ENCODE measurements at regions not wholly inside any gene's neighbourhood (a gene's known extent, or its start where the extent isn't known, plus 50 kb on each side); places are given as distances from the start of the nearest gene placed in this dataset.

DNA sequence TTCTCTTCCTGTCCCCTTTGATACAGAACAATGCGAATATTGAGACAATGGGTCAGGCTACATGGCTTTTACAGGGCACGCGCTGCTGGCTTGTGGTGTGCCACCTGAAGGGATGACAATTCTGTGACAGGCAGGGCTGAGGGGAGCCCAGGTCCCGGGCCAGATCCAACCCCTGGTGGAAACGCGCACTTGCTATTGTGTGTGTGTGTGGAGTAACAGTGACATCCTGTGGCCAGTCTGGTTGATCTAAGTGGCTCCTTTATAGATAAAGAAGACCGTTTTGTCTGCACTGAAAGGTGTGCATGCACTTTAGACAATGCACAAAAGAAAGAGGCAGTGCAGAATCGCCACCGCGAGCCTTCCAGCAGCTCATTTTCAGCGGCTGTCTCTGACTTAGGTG is 273.6 kb downstream of the HRH4 start:
- no peak for DNase-seq (ENCODE audit: low spot score)

DNA sequence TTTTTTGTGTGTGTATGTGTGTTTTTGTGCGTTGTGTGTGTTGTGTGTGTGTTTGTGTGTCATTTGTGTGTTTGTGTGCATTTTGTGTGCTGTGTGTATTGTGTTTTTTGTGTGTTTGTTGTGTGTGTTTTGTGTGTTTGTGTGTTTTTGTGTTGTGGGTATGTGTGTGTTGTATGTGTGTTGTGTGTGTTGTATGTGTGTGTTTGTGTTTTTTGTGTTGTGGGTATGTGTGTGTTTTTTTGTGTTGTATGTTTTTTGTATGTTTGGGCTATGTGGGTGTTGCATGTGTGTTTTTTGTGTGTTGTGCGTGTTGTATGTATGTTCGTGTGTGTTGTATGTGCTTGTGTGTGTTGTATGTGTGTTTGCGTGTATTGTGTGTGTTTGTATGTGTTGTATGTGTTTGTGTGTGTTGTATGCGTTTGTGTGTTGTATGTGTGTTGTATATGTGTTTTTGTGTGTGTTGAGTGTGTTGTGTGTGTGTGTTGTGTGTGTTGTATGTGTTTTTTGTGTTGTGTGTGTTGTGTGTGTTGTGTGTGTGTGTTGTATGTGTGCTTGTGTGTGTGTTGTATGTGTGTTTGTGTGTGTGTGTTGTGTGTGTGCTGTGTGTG is 275.3 kb downstream of the HRH4 start:
- no peak for DNase-seq (ENCODE audit: low spot score)

DNA sequence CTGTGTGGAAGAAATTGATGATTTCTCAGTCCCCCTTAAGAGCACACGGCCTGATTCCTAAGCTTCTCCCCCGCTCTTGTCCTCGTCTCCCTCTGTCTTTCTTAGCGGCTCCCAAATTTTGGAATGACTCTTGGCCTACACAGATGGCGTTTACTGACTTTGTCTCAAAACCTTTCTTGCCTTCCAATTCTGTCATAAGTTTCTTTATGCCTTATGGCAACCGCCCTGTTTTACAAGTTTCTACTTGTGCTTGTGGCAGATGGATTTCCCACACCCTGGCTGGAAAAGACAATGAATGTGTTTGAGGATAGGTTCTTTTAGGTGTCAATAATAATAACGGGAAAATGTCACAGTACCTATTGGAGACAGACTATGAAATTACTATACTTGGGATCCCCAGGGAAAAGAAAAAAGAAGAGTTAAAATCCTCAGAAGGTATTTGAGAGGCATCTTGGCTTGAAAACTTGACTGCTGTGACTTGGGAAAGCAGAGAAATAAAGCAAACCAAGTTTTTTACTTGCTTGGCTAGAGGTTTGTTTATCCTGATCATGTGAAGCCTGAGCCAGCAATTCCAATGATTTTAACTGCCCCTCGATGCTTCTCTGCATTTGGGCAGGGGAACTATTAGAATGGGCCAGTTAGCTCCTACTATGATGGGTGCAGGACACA is 276.4 kb downstream of the HRH4 start:
- DNase-seq (ENCODE audit: low spot score), result no peak

DNA sequence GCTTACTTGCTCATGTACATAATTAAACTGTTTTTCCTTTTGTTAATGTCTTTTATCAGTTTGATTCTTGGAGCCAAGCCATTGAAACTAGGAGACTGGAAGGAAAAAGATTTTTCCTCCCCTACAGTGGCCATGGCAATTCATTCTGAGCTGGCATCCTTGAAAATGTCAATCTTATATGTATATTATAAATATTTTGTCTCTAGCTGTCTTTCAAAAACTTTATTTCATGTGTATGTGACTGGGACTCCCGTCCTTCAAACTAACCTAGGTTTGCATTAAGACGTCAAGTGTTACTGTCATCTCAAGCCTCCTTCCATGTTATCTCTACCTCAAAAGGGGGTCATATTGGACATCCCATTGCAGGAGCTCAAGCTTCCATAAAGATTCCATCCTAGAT is 280.4 kb downstream of the HRH4 start:
- DNase-seq (ENCODE audit: low spot score), result no peak

DNA sequence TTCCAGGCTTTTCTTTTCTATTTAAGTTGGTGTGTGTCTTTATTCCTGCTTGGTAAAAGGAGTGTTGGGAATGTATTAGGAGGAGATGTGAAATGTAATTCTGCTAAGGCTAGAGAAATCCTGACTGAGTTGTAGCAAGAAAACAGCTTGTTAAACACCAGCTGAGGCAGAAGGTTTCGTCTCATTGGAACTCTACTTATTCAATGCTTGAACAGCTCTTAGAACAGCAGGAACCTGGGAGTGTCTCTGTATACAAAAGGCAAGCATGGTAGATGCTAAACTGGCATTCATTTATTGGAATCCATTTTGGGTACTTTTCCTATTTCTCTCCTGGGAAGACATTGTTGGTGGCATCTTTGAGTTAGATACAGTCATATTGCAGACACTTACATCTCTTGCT is 280.9 kb downstream of the HRH4 start:
- DNase-seq (ENCODE audit: low spot score), result no peak

DNA sequence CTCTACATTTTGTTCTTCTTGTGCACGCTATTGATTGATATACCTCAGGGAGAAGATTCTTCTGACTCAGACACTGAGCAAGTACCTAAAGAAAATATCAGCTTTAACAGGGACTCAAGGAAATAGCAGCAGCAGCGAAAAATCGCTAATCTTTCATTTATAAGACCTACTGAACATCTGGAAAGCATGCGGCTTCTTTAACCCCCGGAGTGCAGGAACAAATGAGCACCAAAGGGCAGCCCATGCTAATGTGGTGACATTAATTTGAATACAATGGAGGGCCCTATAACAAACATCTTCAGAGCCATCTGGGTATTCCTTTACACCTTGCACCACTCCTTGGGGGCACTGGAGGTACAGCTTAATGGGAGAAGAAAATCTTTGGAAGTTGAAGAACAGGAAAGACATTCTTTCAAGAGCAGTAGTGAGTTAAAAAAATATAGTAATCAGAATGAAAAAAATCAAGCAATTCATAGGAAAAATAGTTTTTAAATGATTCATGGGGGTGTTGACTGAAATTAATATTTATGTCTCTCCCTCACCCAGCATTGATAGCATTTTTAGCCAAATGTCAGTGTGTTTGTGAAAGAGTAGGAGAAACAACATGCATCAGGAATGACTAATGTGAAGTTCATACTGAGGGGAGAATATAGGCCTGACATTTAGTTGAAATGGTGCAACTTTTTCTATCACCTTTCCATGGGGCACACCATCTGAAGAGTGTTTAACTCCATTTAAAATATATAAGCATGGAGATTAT is 281.7 kb downstream of the HRH4 start:
- no peak for DNase-seq (ENCODE audit: low spot score)

DNA sequence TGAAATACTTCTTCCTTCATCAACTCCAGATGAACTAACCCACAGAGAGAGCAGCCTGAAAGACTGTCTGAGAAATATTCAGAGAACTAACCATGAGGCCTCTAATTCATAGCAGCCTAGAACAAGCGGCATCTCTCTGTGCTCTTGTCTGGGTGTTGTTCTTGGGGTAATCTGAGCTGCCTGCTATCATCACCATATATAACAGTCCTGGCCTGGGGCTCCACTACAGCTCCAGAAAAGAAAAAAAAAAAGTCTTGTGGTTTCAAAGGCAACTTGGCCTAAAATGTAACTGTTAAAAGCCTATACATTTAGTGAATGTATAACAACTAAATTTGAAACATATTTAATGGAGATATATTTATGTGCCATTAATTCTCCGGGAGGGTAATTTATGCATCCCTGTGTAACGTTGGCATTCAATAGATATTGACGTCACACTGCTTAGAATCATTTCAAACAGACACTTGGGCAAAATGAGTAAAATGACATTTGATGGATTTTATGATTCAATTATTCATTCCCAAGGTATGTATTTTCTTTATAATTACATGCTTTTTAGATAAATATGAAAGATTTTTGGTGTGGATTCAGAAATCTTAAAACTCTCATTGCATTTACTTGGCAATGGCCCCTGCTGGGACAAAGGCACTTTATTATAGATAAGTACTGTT is 294.3 kb downstream of the HRH4 start:
- DNase-seq (ENCODE audit: low spot score), result no peak

DNA sequence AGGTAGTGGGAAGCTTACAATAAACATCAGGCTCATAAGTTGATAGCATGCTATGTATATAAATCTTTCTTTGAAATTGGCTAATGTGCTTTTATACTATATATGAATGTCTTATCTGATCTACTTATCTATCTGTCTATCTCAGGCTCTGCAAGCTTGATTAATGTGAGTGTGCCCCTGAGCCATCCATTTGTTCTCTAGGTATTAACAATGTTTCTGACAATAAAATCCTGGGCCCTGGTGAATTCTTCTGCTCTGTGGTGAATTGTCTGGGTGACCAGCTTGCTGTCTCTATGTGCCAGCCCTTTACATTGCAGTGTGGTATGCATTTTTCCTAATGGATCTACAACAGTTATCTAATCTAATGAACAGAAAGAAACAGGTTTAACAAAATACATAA is 295.9 kb downstream of the HRH4 start:
- DNase-seq (ENCODE audit: low spot score), result no peak

DNA sequence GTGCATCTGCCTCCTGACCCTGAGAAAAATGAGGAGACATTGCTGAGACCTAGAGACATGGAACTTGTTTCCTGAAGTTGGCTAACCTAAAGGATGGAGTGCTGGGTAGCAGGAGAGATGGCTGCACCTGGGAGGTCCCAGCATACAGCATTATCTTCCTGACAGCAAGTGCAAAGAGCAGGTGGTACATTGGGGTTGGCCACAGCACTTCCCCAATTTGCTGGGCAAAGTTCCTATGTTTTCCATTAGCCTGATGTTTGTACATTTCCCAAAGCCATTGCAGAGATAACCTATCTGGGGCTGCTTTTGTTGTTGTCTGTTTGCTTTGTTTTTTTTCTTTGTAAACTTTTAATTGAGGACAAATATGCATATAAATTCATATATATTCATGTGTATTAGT is 296.7 kb downstream of the HRH4 start:
- DNase-seq (ENCODE audit: low spot score), result no peak

DNA sequence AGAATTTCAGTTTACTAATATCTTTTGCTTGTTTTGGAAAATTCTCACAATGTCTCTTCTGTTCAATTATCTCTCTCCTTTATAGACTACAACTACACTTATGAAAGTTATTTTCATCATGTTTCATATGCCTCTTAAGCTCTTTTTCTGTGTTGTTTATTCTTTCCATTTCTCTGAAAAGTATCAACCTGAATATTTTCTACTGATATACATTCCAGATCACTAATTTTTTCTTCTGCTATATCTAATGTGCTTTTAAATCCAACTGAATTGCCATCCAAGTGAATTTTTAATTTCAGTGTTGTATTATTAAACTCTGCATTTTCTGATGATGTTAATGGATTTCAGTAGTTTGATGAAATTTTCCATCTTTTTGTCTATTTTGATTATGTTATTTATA is 301.3 kb downstream of the HRH4 start:
- DNase-seq (ENCODE audit: low spot score), result no peak

DNA sequence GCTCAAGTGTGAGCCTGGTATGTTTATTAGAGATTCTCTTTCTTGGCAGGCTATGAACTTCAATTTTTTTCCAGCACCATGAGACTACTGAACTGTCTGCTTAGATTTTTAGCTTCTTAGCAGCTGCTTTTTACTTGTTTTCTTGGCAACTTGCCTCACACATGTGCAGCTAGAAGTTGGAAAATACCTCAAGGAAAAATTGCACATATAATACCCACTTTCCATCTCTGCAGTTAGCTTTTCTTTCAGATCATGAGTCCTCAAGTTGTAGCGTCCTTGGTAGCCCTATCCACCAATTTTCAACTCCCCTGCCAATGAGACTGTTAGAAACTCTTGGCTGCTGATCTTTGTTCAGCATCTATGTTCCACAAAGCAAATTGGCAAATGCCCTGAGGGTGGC is 302.1 kb downstream of the HRH4 start:
- no peak for DNase-seq (ENCODE audit: low spot score)

DNA sequence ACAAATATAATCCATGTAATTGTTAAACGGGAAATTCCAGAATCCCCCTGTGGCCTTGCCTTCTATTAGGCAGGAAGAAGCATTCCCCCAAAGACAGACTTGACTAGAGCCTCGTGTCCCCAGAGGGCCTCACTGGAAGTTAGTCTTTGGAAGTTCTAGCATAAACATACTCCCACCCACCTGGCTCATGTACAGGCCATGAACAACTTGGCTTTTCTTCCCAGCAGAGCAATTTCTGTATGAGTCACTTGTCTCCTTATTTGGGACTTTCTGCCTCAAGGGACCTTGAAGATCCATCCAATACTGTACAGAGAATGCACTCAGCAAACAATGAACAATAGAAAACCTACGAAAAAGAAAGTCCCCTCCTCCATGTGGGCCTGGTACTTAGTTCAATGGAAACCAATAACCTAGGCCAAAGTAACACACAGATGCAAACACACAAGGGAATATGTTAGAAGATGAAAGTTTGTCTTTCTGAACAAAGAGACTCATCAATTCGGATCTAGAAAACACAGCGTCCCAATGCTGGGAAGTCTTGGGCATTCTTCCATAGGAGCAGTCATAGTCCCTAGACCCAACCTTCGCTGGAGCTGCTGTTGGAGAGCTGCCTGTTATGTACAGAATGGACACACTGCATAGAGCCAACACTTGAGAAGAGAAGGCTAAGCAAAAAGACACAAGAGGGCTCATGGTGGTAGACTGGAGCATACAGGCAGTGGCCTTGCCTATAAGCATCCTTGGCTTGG is 303.5 kb downstream of the HRH4 start:
- DNase-seq (ENCODE audit: low spot score), result peak; percentile 4

DNA sequence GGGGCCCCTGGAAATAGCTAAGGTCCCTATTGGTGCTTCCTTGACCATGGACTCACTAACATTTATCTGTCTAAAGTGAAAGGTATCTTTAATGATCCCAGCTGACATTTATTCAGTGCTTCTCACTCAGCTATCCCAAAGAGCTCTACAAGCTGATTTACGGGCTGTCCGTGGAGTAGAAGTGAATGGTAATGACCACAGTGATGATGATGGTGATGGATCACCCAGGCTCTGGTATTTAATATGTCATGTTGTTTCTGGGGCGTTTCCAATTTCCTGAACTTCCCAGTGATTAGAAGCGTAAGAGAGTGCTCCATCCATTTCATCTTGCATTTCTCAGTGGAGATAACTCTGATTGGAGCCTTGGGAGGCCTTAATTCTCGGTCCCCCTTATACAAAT is 304.3 kb downstream of the HRH4 start:
- no peak for DNase-seq (ENCODE audit: low spot score)

DNA sequence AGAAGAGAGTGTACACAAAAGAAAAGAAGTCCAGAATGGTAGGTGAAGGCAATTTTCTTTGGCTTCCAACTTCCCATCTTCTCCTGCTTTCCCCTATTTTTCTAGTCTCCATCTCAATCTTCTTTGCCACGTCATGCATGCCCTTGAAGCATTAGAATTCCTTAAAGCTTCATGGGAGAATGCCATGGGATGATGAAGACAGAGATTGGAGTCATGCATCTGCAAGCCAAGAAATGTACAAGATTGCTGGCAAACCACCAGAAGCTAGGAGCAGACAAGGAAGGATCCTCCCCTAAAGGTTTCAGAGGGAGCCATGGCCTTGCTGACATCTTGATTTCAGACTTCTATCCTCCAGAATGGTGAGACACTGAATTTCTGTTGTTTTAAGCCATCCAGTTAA is 305.9 kb downstream of the HRH4 start:
- DNase-seq (ENCODE audit: low spot score), result no peak

DNA sequence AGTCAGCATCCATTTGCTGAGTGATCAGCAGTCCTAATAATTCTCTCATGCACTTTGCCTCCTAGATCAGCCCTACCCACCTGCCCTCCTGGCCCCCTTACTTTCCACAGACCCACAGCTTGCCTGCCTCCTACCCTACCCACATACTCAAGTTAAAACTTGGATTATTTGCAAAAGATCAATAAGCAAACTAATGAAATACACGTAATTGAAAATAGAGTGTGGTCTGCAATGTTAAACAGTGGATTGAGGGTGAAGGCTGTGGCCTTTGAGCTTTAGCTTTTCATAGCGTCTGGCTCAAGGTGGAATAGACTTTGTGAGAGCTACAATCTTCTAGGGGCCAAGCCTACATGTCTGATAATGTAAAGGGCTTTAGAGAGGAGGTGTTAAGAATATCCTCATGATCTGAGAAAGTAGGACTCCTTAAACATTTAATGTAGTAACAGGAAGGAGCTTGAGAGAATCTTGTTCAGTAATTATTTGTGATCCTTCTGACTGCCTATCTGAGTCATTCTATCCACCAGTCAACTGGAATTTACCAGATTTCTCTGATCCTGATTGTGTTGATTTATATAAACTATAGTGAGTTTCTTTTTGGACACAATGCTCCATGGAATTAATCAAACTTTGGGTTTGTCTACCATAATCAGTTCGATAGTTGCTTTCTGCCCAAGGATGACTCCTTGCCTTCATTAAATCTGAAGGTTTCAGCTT is 310.0 kb downstream of the HRH4 start:
- DNase-seq (ENCODE audit: low spot score), result no peak

DNA sequence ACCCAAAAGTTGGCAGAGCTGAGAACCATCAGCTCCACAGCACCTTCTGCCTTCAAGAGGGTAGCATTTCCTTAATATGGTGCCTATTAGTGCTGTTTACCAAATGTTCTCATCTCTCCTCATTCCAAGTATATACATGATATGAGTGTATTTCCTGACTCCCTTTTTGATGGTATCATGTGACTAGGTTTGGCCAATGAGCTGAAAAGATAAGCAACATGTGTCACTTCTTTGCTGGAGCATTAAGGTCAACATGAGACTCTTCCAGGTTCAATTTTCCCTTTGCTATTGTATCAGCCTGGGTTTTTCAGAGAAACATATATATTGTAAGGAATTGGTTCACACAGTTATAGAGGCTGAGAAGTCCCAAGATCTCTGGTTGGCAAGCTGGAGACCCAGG is 310.9 kb downstream of the HRH4 start:
- DNase-seq (ENCODE audit: low spot score), result no peak

DNA sequence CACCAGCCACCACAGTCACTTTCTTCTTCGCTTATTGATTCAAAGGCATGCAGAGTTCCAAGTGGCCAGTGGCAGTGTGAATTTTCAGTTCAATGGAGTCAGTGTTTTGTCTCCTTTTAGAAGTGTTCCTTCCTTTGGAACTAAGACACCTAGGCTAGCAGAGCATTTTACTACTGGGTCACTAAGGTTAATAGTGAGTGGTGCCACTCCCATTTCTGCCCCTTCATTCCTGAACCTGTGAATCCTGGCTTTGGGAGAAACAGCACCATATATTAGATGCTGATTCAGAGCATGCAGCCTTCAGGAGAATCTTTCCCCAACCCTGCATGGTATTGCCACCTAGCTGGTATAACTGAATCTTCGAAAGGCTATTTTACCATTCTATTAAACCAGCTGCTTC is 312.7 kb downstream of the HRH4 start:
- DNase-seq (ENCODE audit: low spot score), result no peak

DNA sequence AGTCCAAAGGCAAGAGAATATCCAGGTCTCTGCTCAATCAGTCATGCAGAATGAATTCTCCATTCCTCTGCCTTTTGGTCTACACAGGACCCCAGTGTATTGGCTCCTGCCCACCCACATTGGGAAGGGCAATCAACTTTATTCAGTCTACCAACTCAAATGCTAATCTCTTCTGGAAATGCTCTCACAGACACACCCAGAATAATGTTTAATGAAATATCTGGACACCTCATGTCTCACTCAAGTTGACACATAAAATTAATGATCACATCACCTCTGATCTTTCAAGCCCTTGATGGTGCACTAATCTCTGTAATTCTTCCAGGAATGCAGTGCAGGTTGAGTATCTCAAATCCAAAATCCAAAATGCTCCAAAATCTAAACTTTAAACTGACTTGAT is 315.6 kb downstream of the HRH4 start:
- no peak for DNase-seq (ENCODE audit: low spot score)

DNA sequence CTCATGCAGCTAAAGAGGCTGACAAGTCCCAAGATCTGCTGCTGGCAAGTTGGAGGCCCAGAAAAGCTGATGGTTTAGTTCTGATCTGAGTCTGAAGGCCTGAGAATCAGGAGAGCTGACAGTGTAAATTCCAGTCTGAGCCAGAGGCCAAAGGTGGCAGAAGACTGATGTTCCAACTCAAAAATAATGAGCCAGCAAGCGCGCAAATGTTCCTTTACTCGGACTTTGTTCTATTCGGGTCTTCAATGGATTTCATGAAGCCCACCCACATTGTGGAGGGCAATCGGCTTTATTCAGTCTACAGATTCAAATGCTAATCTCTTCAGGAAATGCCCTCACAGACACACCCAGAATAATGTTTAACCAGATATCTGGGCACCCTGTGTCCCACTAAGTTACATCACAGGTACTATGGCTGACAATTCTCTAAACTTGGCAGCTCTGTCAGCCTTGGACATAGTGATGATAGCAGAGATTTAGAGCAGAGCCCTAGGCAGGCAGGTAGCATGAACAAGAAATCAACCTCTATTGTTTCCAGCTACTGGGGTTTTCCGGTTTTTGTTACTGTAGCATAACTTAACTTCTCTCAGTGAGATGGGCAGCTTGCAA is 318.5 kb downstream of the HRH4 start:
- DNase-seq (ENCODE audit: low spot score), result no peak

DNA sequence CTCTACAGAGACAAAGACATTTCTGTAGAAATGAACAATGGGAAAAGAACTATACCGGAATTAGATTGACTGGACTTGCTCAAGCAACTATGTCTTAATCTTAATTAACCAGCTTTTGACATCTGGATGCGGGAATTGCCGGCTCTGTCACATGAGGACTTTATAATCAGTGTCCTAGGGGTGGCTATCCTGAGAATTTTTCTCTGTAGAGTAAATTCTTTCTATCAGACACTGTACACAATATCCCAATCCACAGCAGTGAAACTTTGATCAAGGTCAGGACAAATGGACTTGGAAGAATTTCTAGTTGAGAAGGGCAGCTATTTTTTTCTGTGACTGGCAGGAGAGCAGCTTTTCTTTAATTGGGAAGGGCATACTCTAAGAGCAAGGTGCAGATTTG is 322.1 kb downstream of the HRH4 start:
- DNase-seq (ENCODE audit: low spot score), result no peak

DNA sequence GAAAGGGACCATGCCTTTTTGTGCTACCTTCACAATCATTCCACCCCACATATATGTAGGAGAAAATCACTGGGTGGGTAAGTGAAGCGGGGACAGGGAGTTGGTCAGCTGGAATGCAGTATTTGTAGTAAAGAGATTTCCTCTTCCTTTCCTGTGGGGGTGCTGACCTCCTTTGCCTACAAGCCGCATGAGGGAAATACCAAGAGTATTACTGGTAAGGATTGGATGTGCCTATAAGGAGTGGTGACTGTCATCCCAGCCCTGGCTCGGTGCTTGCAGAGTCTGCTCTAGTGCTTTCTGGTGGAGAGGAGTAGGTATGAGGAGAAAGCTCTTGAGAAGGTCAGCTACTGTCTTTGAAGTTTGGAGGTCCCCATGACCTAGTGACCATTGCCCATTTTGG is 324.6 kb downstream of the HRH4 start:
- no peak for DNase-seq (ENCODE audit: low spot score)

All from putamen (tissue), 1 donor.